Neural progenitor cell (in vitro differentiated cells): ENCODE measurements at regions not wholly inside any gene's neighbourhood (a gene's known extent, or its start where the extent isn't known, plus 50 kb on each side); places are given as distances from the start of the nearest gene placed in this dataset.

ENCODE experiments used
- DNase-seq: peaks from one replicate; pipeline ENCODE4 v3.0.0-alpha.2; 2016; ENCODE audit warnings: low spot score
- H2AFZ ChIP-seq: fragments of 200-600 bp; sonication (generic); replicated peaks from 2 replicates; pipeline ENCODE4 v1.6.1; 2016; ENCODE audit warnings: antibody characterized with exemption
- H3F3A ChIP-seq: fragments of 200-600 bp; sonication (generic); 2 replicates; pipeline ENCODE4 v1.6.1; 2016; ENCODE audit warnings: antibody characterized with exemption, low read depth
- H3K27ac ChIP-seq: fragments of 200-600 bp; sonication (generic); 2 replicates; pipeline ENCODE4 v1.5.1; 2016; ENCODE audit warnings: mild to moderate bottlenecking
- H3K27me3 ChIP-seq: fragments of 200-600 bp; sonication (generic); 2 replicates; pipeline ENCODE4 v1.6.1; 2016; ENCODE audit warnings: mild to moderate bottlenecking, moderate library complexity
- H3K36me3 ChIP-seq: fragments of 200-600 bp; sonication (generic); 2 replicates; pipeline ENCODE4 v1.5.1; 2016
- H3K4me1 ChIP-seq: fragments of 200-600 bp; sonication (generic); 2 replicates; pipeline ENCODE4 v1.6.1; 2016; ENCODE audit warnings: mixed run types
- H3K4me2 ChIP-seq: fragments of 200-600 bp; sonication (generic); 2 replicates; pipeline ENCODE4 v1.6.1; 2016
- H3K4me3 ChIP-seq: fragments of 200-600 bp; sonication (generic); 2 replicates; pipeline ENCODE4 v1.5.1; 2016
- H3K79me2 ChIP-seq: fragments of 200-600 bp; sonication (generic); 2 replicates; pipeline ENCODE4 v1.6.1; 2016; ENCODE audit warnings: low read depth
- H3K9ac ChIP-seq: fragments of 200-600 bp; sonication (generic); 2 replicates; pipeline ENCODE4 v1.6.1; 2016
- H3K9me3 ChIP-seq: fragments of 200-600 bp; sonication (generic); 2 replicates; pipeline ENCODE4 v1.5.1; 2016; ENCODE audit warnings: low read depth
- H4K20me1 ChIP-seq: fragments of 200-600 bp; sonication (generic); 2 replicates; pipeline ENCODE4 v1.6.1; 2016; ENCODE audit warnings: low read depth
- H3K27ac Mint-ChIP-seq: 3 replicates; pipeline ENCODE4 v1.8.0; 2021; ENCODE audit warnings: mixed read lengths
- H3K27me3 Mint-ChIP-seq: 2 replicates; pipeline ENCODE4 v1.8.0; 2022; ENCODE audit warnings: low read depth, mild to moderate bottlenecking, inconsistent platforms, moderate library complexity, mixed read lengths; ENCODE audit not compliant: insufficient read depth
- H3K36me3 Mint-ChIP-seq: 3 replicates; pipeline ENCODE4 v1.8.0; 2021; ENCODE audit warnings: mixed read lengths
- H3K4me1 Mint-ChIP-seq: 3 replicates; pipeline ENCODE4 v1.8.0; 2021; ENCODE audit warnings: mixed read lengths
- H3K4me3 Mint-ChIP-seq: 3 replicates; pipeline ENCODE4 v1.8.0; 2021; ENCODE audit warnings: mild to moderate bottlenecking, moderate library complexity, mixed read lengths
- H3K9me3 Mint-ChIP-seq: 3 replicates; pipeline ENCODE4 v1.8.0; 2020; ENCODE audit warnings: mixed read lengths
- CTCF ChIP-seq: fragments of 200-600 bp; sonication (generic); IDR thresholded peaks from 2 replicates; pipeline ENCODE4 v1.5.1; 2017; ENCODE audit warnings: antibody characterized with exemption, mild to moderate bottlenecking
- EZH2 ChIP-seq: fragments of 200-600 bp; sonication (generic); IDR thresholded peaks from 2 replicates; pipeline ENCODE4 v1.6.1; 2017; ENCODE audit warnings: antibody characterized with exemption, mild to moderate bottlenecking, moderate library complexity
- EZH2phosphoT487 ChIP-seq: fragments of 200-600 bp; sonication (generic); IDR thresholded peaks from 2 replicates; pipeline ENCODE4 v1.6.1; 2017; ENCODE audit warnings: antibody characterized with exemption

DNA sequence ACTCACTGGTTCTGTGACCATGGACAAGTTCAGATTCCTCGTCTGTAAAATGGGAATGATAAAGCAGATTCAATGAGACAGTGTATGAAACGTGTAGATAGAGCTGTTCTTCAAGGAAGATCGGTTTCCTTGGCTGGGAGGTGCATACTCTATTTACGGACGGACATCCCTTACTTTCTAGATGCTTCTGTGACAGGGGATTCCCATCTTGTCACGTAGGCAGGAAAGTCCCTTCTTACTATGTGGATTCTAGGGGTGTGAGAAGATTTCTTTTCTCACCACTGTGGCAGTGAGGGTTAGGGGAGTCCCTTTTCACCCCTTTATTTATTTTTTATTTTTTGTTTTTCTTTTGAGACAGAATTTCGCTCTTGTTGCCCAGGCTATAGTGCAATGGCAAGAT, 180.9 kb upstream of the TBL1XR1 start:
- Histone ChIP-seq H4K20me1 (no peaks in the 10 kb centered on the region), H3K4me1 (no peaks in the 10 kb centered on the region), H3K27ac (no peak overlapping the region), H2AFZ (no peak overlapping the region), H3F3A (no peaks in the 10 kb centered on the region), H3K4me2 (no peak overlapping the region), H3K36me3 (no peaks in the 10 kb centered on the region), H3K27me3 (no peaks in the 10 kb centered on the region), H3K4me3 (no peak overlapping the region), H3K9me3 (no peaks in the 10 kb centered on the region), H3K9ac (no peak overlapping the region), H3K79me2 (no peaks in the 10 kb centered on the region)
- Mint-ChIP-seq H3K27me3 (peaks cover 4% of the 10 kb centered on the region), H3K27ac (no peak overlapping the region), H3K36me3 (peaks cover 2% of the 10 kb centered on the region), H3K4me1 (peaks cover 7% of the 10 kb centered on the region), H3K9me3 (peaks cover 14% of the 10 kb centered on the region), H3K4me3 (no peak overlapping the region)
- DNase-seq: no peak
- TF ChIP-seq EZH2 (no peak), CTCF (no peak), EZH2phosphoT487 (no peak)

DNA sequence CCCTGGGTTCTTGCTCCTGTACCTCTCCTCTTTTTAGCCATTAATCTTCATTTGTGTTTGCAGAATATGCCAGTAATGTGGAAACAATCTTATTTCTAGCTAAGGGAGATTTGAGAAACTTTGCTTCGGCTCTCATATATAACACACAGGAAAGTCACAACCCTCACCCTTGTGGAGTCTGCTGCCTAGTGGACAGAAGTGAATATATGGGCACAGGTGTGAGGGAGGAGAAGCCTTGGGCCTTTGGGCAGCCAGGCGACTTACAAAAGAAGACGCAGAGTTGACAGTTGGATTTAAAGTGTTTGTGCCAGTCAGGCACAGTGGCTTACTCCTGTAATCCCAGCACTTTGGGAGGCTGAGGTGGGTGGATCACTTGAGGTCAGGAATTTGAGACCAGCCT, 181.8 kb upstream of the TBL1XR1 start:
- H3K4me3 ChIP-seq: no peak overlapping the region
- no peaks in the 10 kb centered on the region for H3K27me3 ChIP-seq
- H3K9me3 ChIP-seq: no peaks in the 10 kb centered on the region
- TF ChIP-seq EZH2phosphoT487 (no peak), EZH2 (no peak), CTCF (no peak)
- no peaks in the 10 kb centered on the region for H3K79me2 ChIP-seq
- no peak overlapping the region for H3K4me2 ChIP-seq
- H3K27ac Mint-ChIP-seq: no peak overlapping the region
- H3K27ac ChIP-seq: no peak overlapping the region
- no peak overlapping the region for H2AFZ ChIP-seq
- H3K9ac ChIP-seq: no peak overlapping the region
- no peak overlapping the region for H3K4me3 Mint-ChIP-seq
- DNase-seq: no peak
- peaks cover 2% of the 10 kb centered on the region for H3K36me3 Mint-ChIP-seq
- H3K36me3 ChIP-seq: no peaks in the 10 kb centered on the region
- peaks cover 4% of the 10 kb centered on the region for H3K27me3 Mint-ChIP-seq
- H3K4me1 Mint-ChIP-seq: peaks cover 7% of the 10 kb centered on the region
- peaks cover 14% of the 10 kb centered on the region for H3K9me3 Mint-ChIP-seq
- no peaks in the 10 kb centered on the region for H3K4me1 ChIP-seq
- H4K20me1 ChIP-seq: no peaks in the 10 kb centered on the region
- no peaks in the 10 kb centered on the region for H3F3A ChIP-seq

DNA sequence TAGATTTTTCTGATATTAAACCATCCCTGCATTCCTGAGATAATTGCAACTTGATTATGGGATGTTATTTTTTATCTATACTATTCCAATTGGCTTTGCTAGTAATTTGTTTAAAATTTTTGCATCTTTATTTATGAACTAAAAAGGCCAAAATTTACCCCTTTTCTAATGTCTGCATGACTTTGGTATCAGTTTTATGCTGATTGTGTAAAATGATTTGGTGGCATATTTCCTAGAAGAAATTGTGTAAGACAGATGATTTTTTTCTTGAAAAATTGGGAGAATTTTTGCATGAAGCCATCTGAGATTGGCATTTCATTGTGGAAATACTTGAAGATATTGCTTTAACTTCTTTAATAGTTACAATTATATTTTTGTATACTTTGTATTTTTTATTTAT, 183.8 kb upstream of the TBL1XR1 start:
- no peak overlapping the region for H3K27ac Mint-ChIP-seq
- no peak overlapping the region for H3K4me3 Mint-ChIP-seq

More for the DNA sequence above, 183.8 kb upstream of the TBL1XR1 start:
- Histone ChIP-seq H3F3A (no peaks in the 10 kb centered on the region), H3K36me3 (no peaks in the 10 kb centered on the region), H4K20me1 (no peaks in the 10 kb centered on the region), H2AFZ (no peak overlapping the region), H3K27me3 (no peaks in the 10 kb centered on the region), H3K4me1 (no peaks in the 10 kb centered on the region), H3K4me3 (no peak overlapping the region), H3K4me2 (no peak overlapping the region), H3K9ac (no peak overlapping the region), H3K9me3 (no peaks in the 10 kb centered on the region), H3K27ac (no peak overlapping the region), H3K79me2 (no peaks in the 10 kb centered on the region)
- TF ChIP-seq CTCF (no peak), EZH2 (no peak), EZH2phosphoT487 (no peak)
- H3K4me1 Mint-ChIP-seq: peaks cover 2% of the 10 kb centered on the region
- H3K27me3 Mint-ChIP-seq: peaks cover 3% of the 10 kb centered on the region
- DNase-seq: no peak
- no peaks in the 10 kb centered on the region for H3K36me3 Mint-ChIP-seq
- H3K9me3 Mint-ChIP-seq: peaks cover 12% of the 10 kb centered on the region
